Activated gamma-delta T cell treated with Interleukin-2 at 50 U/mL for 16 hours (primary cell): ENCODE measurements at regions not wholly inside any gene's neighbourhood (a gene's known extent, or its start where the extent isn't known, plus 50 kb on each side); places are given as distances from the start of the nearest gene placed in this dataset.

Experiments used
- DNase-seq: peaks from one replicate; pipeline ENCODE4 v3.0.0-alpha.2; 2020

GRCh38 chr14:100674897-100675619 lies 51.6 kb upstream of the DLK1 start:
- no peak for DNase-seq

- DNase-seq: no peak
Observed at GRCh38 chr14:100675699-100676684, 50.7 kb upstream of the DLK1 start.
